ENCODE measurements at regions not wholly inside any gene's neighbourhood (a gene's known extent, or its start where the extent isn't known, plus 50 kb on each side); places are given as distances from the start of the nearest gene placed in this dataset.

DNA sequence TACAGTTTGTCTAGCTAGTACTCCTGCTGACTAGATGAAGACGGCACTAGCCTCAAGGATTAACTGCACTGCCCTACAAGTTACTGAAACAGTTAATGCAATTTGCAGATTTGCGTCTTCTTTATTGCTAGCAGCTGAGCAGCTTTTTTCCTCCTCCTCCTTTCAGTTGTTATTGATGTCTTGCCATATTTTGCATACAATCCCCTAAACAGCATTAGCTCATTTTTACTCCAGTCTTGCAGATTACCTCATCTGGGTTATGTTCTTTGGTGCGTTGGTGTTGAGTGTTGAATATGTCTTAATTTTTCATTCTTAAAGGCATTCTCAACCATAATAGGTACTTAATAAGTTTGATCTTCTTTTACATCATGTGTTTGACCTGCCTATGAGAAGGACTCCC is 363.4 kb upstream of the LYPLAL1 start:
- TF ChIP-seq, protein P1, sequence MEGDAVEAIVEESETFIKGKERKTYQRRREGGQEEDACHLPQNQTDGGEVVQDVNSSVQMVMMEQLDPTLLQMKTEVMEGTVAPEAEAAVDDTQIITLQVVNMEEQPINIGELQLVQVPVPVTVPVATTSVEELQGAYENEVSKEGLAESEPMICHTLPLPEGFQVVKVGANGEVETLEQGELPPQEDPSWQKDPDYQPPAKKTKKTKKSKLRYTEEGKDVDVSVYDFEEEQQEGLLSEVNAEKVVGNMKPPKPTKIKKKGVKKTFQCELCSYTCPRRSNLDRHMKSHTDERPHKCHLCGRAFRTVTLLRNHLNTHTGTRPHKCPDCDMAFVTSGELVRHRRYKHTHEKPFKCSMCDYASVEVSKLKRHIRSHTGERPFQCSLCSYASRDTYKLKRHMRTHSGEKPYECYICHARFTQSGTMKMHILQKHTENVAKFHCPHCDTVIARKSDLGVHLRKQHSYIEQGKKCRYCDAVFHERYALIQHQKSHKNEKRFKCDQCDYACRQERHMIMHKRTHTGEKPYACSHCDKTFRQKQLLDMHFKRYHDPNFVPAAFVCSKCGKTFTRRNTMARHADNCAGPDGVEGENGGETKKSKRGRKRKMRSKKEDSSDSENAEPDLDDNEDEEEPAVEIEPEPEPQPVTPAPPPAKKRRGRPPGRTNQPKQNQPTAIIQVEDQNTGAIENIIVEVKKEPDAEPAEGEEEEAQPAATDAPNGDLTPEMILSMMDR (IDR thresholded peaks at IDR 0.05; ENCODE audit: insufficient read depth, low read length, poor library complexity, severe bottlenecking) = no peak
- TF ChIP-seq EZH2phosphoT487 (conservative IDR thresholded peaks at IDR 0.05; ENCODE audit: low read length) = no peak
